Activated CD4-positive, alpha-beta T cell treated with anti-CD3 and anti-CD28 coated beads for 1 hour (primary cell): ENCODE measurements at regions not wholly inside any gene's neighbourhood (a gene's known extent, or its start where the extent isn't known, plus 50 kb on each side); places are given as distances from the start of the nearest gene placed in this dataset.

Experiments used
- DNase-seq: peaks from one replicate; pipeline ENCODE4 v3.0.0-alpha.2; 2020

- no peak for DNase-seq
Observed at GRCh38 chr14:87712396-87713090, 280.4 kb downstream of the GALC start.

- no peak for DNase-seq
Observed at GRCh38 chr14:87705439-87705896, 287.5 kb downstream of the GALC start.

GRCh38 chr14:87698481-87698880, 294.5 kb downstream of the GALC start:
- no peak for DNase-seq

GRCh38 chr14:87696485-87696884, 296.5 kb downstream of the GALC start:
- no peak for DNase-seq

- DNase-seq: no peak
Observed at GRCh38 chr14:87691042-87691881, 301.7 kb downstream of the GALC start.

GRCh38 chr14:87690076-87690613, 302.8 kb downstream of the GALC start:
- no peak for DNase-seq

- no peak for DNase-seq
Observed at GRCh38 chr14:87688524-87688923, 304.5 kb downstream of the GALC start.

GRCh38 chr14:87687420-87687819, 305.6 kb downstream of the GALC start:
- no peak for DNase-seq

GRCh38 chr14:87686746-87687145, 306.2 kb downstream of the GALC start:
- no peak for DNase-seq

- no peak for DNase-seq
Observed at GRCh38 chr14:87679866-87680265, 313.1 kb downstream of the GALC start.

GRCh38 chr14:87678624-87679023, 314.4 kb downstream of the GALC start:
- DNase-seq: no peak

- DNase-seq: no peak
Observed at GRCh38 chr14:87676814-87677437, 316.1 kb downstream of the GALC start.

GRCh38 chr14:87667659-87668058, 325.3 kb downstream of the GALC start:
- no peak for DNase-seq

- no peak for DNase-seq
Observed at GRCh38 chr14:87656315-87656714, 336.7 kb downstream of the GALC start.

GRCh38 chr14:87652278-87652677, 340.7 kb downstream of the GALC start:
- DNase-seq: no peak

GRCh38 chr14:87644689-87645088, 348.3 kb downstream of the GALC start:
- no peak for DNase-seq

GRCh38 chr14:87643005-87643404, 350.0 kb downstream of the GALC start:
- no peak for DNase-seq

GRCh38 chr14:87640553-87640952, 352.4 kb downstream of the GALC start:
- no peak for DNase-seq

- DNase-seq: no peak
Observed at GRCh38 chr14:87638196-87638595, 354.8 kb downstream of the GALC start.

GRCh38 chr14:87635442-87635841, 357.5 kb downstream of the GALC start:
- DNase-seq: no peak

GRCh38 chr14:87632796-87633195, 360.2 kb downstream of the GALC start:
- DNase-seq: no peak

- no peak for DNase-seq
Observed at GRCh38 chr14:87630846-87631245, 362.1 kb downstream of the GALC start.

GRCh38 chr14:87629788-87630187, 363.2 kb downstream of the GALC start:
- no peak for DNase-seq

- no peak for DNase-seq
Observed at GRCh38 chr14:87628780-87629179, 364.2 kb downstream of the GALC start.
